ENCODE measurements at regions not wholly inside any gene's neighbourhood (a gene's known extent, or its start where the extent isn't known, plus 50 kb on each side); places are given as distances from the start of the nearest gene placed in this dataset.

- DNase-seq (no peak), ATAC-seq (no peak), FAIRE-seq (no peak)
- Histone ChIP-seq H3K9me3 (no peaks in the 10 kb centered on the region), H3K4me3 (no peak overlapping the region), H3K27me3 (no peaks in the 10 kb centered on the region), H3K27ac (no peak overlapping the region), H3K4me1 (no peaks in the 10 kb centered on the region), H3K36me3 (no peaks in the 10 kb centered on the region)
- intact Hi-C loops (cut with DNase I) = no loop called here
- no peak for TF ChIP-seq CTCF (IDR thresholded peaks at IDR 0.05)
Observed at GRCh38 chr21:24367936-24368335, 1239.3 kb downstream of the MRPL39 start.

- no peak for TF ChIP-seq CTCF (IDR thresholded peaks at IDR 0.05)
- ATAC-seq (no peak), DNase-seq (no peak), FAIRE-seq (no peak)
- Histone ChIP-seq H3K4me1 (peaks cover 0 to 5% (median 0%) of the 10 kb centered on the region in 3 donors), H3K4me3 (no peak overlapping the region), H3K36me3 (no peaks in the 10 kb centered on the region), H3K27me3 (no peaks in the 10 kb centered on the region), H3K9me3 (no peaks in the 10 kb centered on the region), H3K27ac (no peak overlapping the region)
- 81 to 94% methylated on average over 7 of the region's 7 CpGs for WGBS, 2 donors
- intact Hi-C loops (cut with DNase I) = no loop called here
Observed at GRCh38 chr21:24353492-24353891, 1253.8 kb downstream of the MRPL39 start.

GRCh38 chr21:24339406-24339805 is 1267.9 kb downstream of the MRPL39 start:
- 66 to 86% methylated on average over 2 of the region's 2 CpGs for WGBS, 2 donors

DNA sequence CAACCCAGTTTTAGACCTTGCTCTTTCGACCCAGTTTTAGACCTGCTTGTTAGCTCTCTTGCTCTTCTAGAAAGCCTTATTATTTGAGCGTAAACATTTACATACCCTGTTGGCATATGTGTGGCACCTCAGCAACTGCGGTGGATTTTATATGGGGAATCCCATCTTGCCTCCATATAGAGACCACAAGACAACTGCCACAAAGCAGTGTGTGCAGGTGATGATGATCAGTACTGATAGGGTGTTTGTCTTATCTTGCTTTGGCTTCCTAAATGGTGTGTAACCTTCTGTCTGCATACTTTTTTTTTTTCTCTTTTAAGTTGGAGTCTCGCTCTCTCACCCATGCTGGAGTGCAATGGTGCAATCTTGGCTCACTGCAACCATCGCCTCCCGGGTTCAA is 1270.8 kb downstream of the MRPL39 start:
- no peak for DNase-seq
- Histone ChIP-seq H3K4me1 (no peaks in the 10 kb centered on the region), H3K4me3 (no peak overlapping the region), H3K36me3 (no peaks in the 10 kb centered on the region), H3K27me3 (no peaks in the 10 kb centered on the region), H3K9me3 (no peaks in the 10 kb centered on the region), H3K27ac (no peak overlapping the region)
- ATAC-seq = no peak
- intact Hi-C loops (cut with DNase I) = no loop called here
- no peak for FAIRE-seq
- WGBS, 2 donors = 77 to 83% methylated on average over 6 of the region's 6 CpGs
- TF ChIP-seq CTCF (IDR thresholded peaks at IDR 0.05) = no peak

More at GRCh38 chr21:24339406-24339805, 1267.9 kb downstream of the MRPL39 start:
- Histone ChIP-seq H3K4me1 (no peaks in the 10 kb centered on the region), H3K36me3 (no peaks in the 10 kb centered on the region), H3K27ac (no peak overlapping the region), H3K27me3 (no peaks in the 10 kb centered on the region), H3K9me3 (no peaks in the 10 kb centered on the region), H3K4me3 (no peak overlapping the region)
- no peak for ATAC-seq
- TF ChIP-seq CTCF (IDR thresholded peaks at IDR 0.05) = no peak
- intact Hi-C loops (cut with DNase I) = no loop called here
- no peak for DNase-seq
- no peak for FAIRE-seq

- Histone ChIP-seq H3K4me3 (no peak overlapping the region), H3K9me3 (no peaks in the 10 kb centered on the region), H3K36me3 (no peaks in the 10 kb centered on the region), H3K4me1 (no peaks in the 10 kb centered on the region), H3K27ac (no peak overlapping the region), H3K27me3 (no peaks in the 10 kb centered on the region)
- 59 to 68% methylated on average over 2 of the region's 2 CpGs for WGBS, 2 donors
- intact Hi-C loops (cut with DNase I) = no loop called here
- FAIRE-seq (no peak), DNase-seq (no peak), ATAC-seq (no peak)
- no peak for TF ChIP-seq CTCF (IDR thresholded peaks at IDR 0.05)
Observed at GRCh38 chr21:24323536-24323935, 1283.7 kb downstream of the MRPL39 start.

All from pancreas (tissue), 10 donors.